DMS 273 (cell line): ENCODE measurements at regions not wholly inside any gene's neighbourhood (a gene's known extent, or its start where the extent isn't known, plus 50 kb on each side); places are given as distances from the start of the nearest gene placed in this dataset.
"Not testable (repeated sequence)": the region's sequence is repeated elsewhere in the genome, so short reads cannot be mapped to it uniquely, and the experiment has no call there.

Experiments
- DNase-seq: peaks from one replicate; lab custom pipeline; 2025; ENCODE audit not compliant: unreplicated experiment; lab: John Stamatoyannopoulos, UW

GRCh38 chr17:54678158-54678557 is 222.5 kb upstream of the TOM1L1 start:
- no peak for DNase-seq

- DNase-seq = no peak
Measured at GRCh38 chr17:54680410-54680809, 220.2 kb upstream of the TOM1L1 start.

- peak; percentile 44 for DNase-seq
Measured at GRCh38 chr17:54694287-54694887, 206.3 kb upstream of the TOM1L1 start.

- not testable (repeated sequence) for DNase-seq
Measured at GRCh38 chr17:54712798-54713197, 187.9 kb upstream of the TOM1L1 start.

- DNase-seq = no peak
Measured at GRCh38 chr17:54718286-54718685, 182.4 kb upstream of the TOM1L1 start.

- no peak for DNase-seq
Measured at GRCh38 chr17:54727624-54728023, 173.0 kb upstream of the TOM1L1 start.

GRCh38 chr17:54736573-54736972 is 164.1 kb upstream of the TOM1L1 start:
- DNase-seq = no peak

- no peak for DNase-seq
Measured at GRCh38 chr17:54738496-54738895, 162.2 kb upstream of the TOM1L1 start.

GRCh38 chr17:54744750-54745149 is 155.9 kb upstream of the TOM1L1 start:
- DNase-seq = no peak

GRCh38 chr17:54745239-54745638 is 155.4 kb upstream of the TOM1L1 start:
- DNase-seq = no peak

- no peak for DNase-seq
Measured at GRCh38 chr17:54745862-54746261, 154.8 kb upstream of the TOM1L1 start.

- peak; percentile 9 for DNase-seq
Measured at GRCh38 chr17:54749157-54749556, 151.5 kb upstream of the TOM1L1 start.

- DNase-seq = peak; percentile 23
Measured at GRCh38 chr17:54754560-54754959, 146.1 kb upstream of the TOM1L1 start.

- no peak for DNase-seq
Measured at GRCh38 chr17:54760836-54761235, 139.8 kb upstream of the TOM1L1 start.

GRCh38 chr17:54770836-54771235 is 129.8 kb upstream of the TOM1L1 start:
- DNase-seq = peak; percentile 54

- DNase-seq = no peak
Measured at GRCh38 chr17:54771409-54771915, 129.2 kb upstream of the TOM1L1 start.

GRCh38 chr17:54780238-54780637 is 120.4 kb upstream of the TOM1L1 start:
- no peak for DNase-seq

GRCh38 chr17:54781389-54781788 is 119.3 kb upstream of the TOM1L1 start:
- no peak for DNase-seq

GRCh38 chr17:54784305-54784704 is 116.3 kb upstream of the TOM1L1 start:
- DNase-seq = peak; percentile 42

- DNase-seq = peak; percentile 82
Measured at GRCh38 chr17:54785643-54786268, 114.9 kb upstream of the TOM1L1 start.

- DNase-seq = no peak
Measured at GRCh38 chr17:54789101-54789880, 111.4 kb upstream of the TOM1L1 start.

GRCh38 chr17:54793271-54793670 is 107.4 kb upstream of the TOM1L1 start:
- DNase-seq = no peak
